HG03159 (cell line): ENCODE measurements at regions not wholly inside any gene's neighbourhood (a gene's known extent, or its start where the extent isn't known, plus 50 kb on each side); places are given as distances from the start of the nearest gene placed in this dataset.

Experiments used
- ATAC-seq: cut with Tn5 transposase; IDR thresholded peaks from one replicate; pipeline ENCODE4 v1.9.1; 2021; ENCODE audit warnings: mild to moderate bottlenecking, moderate library complexity; ENCODE audit not compliant: unreplicated experiment

DNA sequence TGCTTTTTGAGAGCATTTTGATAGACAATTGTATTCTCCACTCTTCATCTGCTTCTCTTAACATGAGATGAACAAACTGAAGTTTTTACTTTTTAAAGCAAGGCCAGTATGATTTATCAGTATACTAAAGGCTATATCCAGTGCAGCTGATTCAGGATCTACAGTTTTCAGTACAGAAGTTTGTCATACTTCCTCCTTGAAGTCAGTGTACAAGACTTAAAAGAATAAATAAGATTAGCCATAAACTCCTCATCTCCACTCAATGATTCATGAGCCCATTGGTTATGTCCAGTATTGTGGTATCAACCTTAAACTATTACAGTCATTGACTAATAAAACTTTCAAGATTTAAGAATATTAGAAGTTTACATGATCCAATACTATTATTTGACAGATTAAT lies 374.8 kb upstream of the EPHA7 start:
- ATAC-seq, result no peak

DNA sequence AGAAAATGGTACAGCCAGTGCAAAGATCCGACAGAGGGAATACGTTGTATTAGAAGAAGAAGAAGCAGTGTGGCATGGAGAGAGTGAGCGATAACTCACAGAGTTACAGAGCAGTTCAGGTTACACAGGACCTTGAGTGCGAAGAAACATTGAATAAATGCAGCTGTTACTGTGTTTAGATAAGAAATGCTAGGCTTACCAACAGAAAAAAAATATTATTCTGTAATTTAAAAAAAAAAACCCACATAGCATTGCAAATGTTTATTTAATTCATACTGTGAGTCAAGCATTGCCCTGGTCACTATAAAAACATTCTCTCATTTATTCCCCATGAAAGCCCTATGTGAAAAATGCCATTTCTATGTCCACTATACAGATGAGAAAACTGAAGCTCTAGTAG lies 373.4 kb upstream of the EPHA7 start:
- ATAC-seq, result no peak

DNA sequence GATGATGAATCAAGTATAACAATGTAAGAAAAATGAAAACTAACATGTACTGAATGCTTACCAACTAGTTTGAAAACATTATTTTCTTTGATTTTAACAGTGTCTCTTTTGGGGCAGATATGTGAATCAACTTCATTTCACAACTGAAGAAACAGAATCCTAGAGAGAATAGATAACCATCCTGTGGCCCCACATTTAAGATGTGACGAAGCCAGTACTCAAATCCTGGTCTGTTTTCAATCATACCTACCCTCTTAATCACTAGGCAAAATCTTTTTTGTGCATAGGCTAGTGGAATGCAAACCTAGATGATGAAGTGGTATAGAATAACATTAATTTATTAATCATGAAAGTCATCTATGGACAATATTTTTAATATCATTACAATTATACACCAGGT lies 371.6 kb upstream of the EPHA7 start:
- no peak for ATAC-seq

DNA sequence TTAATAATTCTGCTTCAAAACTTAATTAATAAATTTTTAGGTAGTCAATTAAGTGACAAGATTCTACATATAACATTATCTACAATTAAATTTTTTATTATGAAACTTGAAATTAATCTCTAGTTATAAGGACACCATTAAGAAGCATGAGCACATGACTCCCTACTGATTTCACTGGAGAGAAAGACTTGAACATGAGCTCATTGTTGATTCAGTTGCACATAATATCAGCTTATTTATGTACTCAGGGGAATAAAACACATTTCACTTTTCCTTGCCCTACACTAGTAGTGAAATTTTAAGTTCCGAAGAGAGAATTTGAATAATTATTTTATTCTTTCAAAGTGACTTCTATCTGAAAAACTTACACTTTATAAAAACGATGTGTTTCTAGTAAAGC lies 370.2 kb upstream of the EPHA7 start:
- ATAC-seq, result no peak

DNA sequence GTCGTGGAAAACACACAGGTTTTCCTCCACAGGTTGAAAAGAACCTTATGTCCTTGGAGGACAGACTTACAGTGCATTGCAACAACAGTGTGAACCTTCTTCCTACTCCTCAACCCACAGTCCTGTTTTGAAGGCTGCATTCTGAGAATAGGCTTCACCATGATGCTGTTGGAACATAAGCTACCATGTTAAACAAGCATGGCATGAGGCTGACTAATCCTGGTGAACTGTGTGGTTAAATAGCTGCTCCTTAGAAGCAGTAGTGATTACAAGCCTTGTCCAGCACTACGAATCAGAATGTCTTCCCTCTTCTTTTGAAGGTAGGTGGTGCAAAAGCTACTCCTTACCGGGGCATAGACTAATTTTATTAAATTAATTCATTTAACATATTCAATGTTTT lies 368.5 kb upstream of the EPHA7 start:
- no peak for ATAC-seq

DNA sequence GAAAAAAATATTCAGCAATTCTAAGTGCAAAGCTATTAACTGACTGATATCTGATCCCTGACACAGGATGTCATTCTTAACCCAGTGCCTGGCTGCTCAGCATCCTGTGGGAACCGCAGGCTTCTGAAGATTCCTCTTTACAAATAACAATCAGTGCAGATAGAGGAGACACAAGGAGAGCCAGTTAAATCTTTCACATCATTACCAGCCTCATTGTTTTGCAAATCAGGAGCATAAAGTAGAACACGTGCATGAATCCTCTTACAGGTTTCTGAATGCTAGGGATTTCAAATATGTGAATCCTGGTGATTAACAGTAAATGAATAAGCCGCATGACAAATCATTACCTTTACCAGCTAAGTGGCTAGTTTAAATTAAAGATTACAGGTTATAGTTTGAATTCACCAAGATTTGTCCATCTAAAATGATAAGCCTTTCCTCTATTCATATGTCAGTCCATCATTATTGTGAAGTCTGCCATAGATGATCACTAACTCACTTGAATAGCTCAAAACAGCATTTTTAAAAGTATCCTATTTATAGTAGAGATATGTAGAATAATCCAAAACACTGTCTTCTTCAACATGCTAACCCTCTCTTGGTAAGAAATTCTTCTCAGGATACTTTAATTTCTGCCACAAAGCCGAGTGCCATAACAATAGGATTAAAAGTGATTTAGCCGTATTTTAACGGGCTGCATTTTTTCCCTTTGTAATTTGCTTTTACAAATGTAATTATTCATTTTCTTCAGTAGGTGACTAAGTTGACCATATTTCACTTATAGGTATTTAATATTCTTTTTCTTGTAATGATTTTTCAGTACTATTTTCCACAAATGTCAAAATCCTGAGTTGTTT lies 367.3 kb upstream of the EPHA7 start:
- ATAC-seq, result no peak

DNA sequence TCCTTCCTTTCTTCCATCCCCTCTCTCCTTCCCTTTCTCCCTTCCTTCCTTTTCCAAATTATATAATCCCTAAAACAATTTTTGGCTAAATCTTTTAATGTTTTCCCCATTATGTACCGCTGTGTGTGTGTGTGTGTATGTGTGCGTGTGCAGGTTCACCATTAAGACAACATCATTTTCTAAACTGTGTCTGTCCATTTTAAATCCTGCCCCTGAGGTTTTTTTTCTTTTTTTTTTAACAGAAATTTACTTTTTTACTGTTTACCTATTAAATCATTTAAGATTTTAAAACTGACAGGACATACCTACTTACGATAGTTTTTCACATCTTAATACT lies 366.3 kb upstream of the EPHA7 start:
- ATAC-seq, result no peak

DNA sequence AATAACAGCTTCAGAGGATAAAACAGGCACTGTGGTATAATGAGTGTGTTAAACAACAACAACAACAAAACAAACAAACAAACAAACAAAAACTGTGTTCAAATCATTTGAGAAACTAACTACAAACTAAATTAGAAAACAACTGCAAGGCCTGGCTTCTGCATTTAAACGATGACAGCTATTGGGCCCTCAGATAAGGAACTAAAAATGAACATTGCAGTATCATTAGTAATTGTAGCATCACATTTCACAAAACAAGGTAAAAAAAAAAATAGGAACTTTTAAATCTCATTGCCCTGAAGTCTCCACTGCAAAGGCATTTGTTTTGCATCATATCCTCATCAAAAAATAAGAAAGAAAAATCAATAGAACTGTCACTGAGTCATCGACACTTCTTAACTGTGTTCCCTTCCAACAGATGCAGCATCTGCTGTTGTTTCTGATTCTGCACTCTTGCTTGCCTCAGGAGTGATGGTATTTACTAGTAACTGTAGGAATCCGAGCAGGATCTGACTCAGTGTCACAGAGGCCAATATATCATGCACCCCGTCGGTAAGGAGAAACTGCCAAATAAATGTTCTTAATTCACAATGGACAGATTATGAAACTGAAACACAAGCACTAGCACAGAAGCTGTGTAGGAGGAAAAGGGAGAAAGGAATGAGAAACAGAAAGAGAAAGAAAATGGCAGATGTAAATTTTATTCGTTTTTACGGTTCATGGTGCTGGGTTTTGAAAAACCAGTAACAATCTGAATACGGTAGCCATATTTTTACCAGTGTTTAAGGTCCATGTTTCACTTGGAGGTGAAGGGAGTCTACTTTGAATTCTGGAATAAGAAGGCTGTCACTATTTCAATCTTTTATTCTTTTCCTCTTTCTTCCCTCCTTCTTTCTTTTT lies 365.7 kb upstream of the EPHA7 start:
- ATAC-seq, result no peak

DNA sequence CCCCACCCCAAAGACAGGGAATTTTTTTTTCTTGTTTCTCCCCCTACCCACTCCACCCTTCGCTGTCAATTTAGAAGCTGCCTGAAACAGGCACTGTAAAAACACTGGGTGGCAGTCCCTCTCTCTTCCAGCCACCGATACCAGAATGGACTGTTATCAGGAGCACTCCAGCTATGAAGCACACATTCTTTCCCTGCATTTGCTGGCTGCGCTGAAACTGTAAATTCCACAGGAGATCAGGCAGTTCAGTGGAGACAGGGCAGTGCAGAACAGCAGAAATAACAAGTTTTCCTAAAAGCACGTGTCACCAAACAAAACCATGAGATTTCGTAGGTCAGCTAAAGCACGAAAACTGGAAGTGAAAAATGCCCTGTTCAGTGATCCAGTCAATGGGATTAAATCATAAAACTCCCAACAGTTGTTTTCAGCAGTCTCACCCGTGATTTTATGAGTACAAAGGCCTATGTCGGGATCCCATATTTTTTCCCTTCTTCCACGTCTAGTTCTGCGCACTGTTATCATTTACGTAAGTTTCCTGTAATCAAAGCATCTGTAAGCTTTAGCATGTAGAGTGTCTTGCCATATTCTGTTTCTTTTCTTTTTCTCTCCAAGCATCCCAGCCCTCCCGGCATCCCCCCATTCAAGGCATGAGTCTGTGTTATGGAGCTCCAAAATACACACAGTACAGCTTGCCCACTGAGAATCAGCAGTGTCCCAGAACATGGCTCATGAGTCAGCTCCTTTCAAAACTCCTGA lies 359.9 kb upstream of the EPHA7 start:
- ATAC-seq, result no peak

DNA sequence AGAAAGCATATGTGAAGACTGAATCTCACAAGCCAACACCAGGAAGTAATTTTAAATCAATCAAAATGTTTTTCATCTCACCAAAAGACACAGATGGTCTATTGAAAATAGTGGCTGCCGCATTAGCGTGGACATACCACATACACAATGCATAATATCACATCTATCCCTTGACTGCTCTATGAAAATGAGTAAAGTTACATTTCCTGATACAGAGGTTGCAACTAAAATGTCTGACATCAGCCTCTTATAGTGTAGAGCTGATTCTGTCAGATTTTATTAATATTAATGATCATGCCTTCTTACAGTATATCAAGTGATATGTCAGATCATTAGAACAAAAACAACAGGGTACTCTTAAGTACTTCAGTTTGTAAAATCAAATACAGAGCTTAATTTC lies 339.8 kb upstream of the EPHA7 start:
- ATAC-seq, result no peak

DNA sequence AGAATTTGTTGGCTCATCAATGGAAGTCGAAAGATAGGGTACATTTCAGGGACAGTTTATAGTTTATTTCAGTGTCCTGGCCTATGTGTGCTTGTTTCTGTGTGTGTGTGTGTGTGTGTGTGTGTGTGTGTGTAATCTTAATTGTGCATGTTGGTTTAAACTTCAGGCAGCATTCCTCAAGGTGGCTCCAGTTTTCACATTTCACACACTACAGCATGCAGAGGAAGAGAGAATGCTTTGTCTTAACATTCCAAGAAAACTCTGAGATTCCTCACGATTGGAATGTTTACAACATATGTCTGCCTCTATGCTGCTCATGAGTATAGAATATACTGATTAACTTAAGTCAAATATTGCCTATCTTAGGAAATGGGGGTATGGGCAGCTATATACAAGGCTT lies 332.6 kb upstream of the EPHA7 start:
- no peak for ATAC-seq

DNA sequence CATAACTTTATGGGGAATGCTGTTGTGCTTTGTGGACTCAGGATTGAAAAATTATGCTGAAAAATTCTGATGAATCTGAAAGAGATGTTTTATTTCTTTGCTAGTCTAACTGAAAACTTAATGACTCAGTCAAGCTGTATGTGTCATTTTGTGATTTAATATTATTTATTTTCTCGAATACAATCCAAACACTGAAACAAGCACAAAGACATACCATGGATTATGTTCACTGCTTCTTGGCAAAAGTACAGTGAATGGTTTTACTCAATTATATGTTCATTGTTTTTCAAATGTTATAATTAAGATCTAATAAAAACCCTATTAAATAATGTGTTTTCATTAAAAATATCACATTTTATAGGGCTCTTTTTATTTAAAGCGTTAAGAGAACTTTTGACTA lies 330.6 kb upstream of the EPHA7 start:
- no peak for ATAC-seq

DNA sequence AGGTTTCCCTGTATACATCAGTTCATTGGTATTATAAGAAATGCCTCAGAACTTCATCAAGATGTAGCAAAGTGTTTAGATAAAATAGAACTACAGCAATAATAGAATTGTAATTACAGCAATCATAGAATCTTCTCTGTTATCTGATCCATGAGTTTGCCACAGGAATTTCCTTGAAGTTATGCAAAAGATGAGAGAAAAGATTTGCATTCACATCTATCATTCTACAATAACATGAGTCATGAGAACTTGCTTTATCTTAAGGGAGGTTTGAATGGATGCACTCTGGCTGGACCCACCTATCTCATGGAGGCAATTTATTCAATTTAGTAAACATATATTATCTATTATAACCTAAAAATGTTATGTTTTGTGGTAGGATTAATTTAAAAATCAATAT lies 329.8 kb upstream of the EPHA7 start:
- ATAC-seq, result no peak

DNA sequence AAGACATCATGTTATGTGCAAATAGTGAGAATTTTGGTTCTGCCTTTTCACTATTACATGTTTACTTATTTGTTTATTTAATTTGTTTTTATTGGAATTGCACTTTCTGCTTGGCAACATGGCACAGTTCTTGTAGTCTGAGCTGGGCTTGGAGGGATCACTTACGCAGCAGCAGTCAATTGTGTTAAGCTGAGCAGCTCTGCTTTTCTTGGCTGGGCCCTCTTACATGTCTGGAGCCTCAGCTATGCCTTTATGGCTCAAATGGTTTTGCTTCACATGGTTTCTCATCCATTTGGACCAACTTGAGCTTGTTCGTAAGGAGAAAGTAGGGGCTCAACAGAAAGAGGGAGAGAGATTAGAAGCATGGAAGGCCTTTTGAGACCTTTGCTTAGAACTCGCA lies 327.5 kb upstream of the EPHA7 start:
- ATAC-seq, result no peak

DNA sequence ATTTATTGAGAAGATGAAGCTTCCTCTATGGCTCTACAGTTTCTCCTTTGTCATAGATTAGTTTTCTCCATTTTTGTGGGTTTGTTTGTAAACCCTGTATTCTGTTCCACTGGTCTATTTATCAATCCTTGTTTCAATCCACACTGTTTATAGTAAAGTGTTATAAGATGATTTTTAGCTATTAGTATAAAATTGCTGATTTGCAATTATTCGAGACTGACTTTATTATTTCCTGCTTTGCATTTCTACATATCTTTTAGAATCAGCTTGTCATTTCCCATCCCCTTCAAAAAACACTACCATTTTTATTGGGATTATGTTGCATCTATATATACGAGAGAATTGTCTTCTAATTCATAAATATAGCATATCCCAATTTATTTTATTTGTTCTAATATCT lies 325.9 kb upstream of the EPHA7 start:
- ATAC-seq, result no peak

DNA sequence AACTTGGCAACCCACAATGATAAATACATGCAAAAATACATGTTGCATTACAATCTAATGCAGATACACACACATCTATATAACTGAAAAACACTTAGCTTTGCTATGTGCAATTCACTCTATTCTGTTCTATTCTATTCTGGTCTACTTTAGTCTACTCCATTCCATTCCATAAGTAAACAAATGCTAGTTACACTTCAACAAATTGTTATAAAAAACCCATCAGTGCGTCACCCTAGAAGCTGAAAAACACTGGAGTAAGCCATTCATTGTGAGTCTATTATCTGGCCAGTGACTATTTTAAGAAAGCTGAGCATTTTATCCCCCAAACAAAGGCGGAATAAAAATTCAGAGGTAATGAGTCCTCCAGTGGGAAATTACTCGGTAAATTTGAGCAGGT lies 315.7 kb upstream of the EPHA7 start:
- no peak for ATAC-seq

DNA sequence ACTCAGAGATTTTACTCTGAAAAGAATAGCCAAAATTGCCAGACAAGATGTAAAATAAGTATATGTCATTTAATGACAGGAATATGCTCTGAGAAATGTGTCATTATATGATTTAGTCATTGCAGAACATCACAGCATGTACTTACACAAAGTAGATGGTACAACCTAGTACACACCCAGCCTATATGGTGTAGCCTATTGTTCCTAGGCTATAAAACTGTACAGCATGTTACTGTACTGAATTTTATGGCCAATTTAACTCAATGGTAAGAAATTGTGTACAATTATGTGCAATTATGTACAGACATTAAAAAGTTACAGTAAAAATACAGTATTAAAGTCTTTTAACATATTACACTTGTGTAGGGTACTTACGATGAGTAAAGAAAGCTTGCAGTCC lies 311.9 kb upstream of the EPHA7 start:
- ATAC-seq, result no peak

DNA sequence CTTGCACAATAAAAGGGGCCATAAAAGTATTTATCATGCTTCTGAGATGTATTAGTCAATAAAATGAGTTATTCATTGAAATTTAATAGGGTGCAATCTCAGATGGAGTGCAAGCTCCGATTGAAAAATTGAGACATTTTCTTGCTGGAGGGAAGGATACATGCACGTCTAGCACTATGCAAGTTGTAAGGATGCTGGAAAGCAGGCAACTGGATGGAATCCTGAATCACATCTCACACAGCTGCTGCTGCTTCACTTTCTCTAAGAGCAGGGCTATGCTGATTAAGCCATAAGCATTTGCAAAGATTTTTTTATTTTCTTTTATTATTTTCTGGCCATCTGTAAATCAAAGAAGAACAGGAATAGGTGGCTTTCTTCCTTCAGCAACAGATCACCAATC lies 308.8 kb upstream of the EPHA7 start:
- no peak for ATAC-seq

DNA sequence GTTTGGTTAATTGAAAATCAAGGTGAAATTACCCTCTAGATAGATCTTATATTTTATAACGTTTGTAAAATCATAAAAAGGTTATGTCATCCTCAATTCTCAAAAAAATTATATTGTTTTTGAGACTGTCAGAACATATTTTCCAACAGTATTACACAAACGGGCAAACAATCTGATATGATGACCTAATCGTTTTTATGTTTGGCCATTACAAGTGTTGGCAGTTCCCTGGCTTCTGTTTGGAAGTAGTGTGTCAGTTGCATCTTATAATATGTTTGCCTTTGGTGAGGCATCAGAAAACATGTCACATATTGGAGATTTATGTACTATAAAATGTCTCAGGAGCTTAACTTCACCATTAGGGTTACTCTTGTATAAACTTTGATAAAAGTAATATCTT lies 308.1 kb upstream of the EPHA7 start:
- no peak for ATAC-seq

DNA sequence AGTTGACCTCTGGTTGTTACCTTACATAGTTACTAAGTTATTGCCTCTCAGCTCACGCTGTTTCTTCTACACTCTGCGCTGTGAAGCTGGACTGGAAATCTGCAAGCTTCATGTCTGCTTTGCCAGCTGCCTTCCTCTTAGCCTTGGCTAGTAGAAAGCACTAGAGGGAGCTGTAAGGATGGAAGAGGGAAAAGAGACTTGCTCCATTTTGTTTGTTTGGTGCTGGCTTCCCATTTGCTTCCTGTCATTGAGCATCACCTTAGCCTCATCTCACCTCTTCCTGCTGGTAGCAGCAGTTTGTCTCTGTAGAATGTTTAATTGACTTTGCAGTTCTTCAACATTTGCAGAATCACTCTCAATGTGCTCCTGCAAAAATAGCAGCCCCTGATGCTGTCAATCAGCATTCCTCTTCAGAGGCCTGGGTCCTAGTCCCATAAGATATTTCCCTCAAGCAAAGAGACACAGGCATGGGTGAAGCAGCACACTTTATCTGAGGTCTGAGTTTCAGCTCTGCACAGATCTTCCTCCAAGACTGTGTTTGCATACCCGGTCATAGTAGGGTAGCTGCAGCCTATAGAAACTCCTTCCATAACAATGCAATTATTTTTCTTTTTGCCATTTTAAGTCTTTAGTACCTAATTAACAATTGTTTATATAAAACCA lies 302.2 kb upstream of the EPHA7 start:
- ATAC-seq, result no peak

DNA sequence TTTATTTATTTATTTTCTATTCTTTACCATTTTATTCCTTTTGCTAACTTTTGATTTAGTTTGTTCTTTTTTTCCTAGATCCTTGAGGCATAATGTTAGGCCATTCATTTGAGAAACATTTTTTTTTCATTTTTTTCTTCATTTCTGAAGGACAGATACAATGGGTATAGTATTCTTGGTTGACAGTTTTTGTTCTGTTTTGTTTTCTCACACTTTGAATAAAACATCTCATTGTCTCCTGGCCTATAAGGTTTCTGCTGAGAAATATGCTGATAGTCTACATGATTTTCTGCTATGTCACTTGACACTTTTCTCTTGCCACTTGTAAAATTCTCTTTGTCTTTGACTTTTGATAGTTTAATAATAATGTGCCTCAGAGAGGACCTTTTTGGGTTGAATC lies 294.6 kb upstream of the EPHA7 start:
- ATAC-seq, result no peak
